HCT116 (cell line): ENCODE measurements at regions not wholly inside any gene's neighbourhood (a gene's known extent, or its start where the extent isn't known, plus 50 kb on each side); places are given as distances from the start of the nearest gene placed in this dataset.

ENCODE experiments used
- ATAC-seq: fragments of 200-7000 bp; cut with Tn5 transposase; 2 replicates; pipeline ENCODE4 v1.9.1; 2020; ENCODE audit warnings: mild to moderate bottlenecking, moderate library complexity
- BruUV-seq: library from RNA; stranded (reverse); fragments of 400-500 nt; replicated peaks from 2 replicates; lab custom pipeline; 2021; lab: Mats Ljungman, UMichigan
- CTCF ChIA-PET: fragments of 300-600 bp; sonication (Branson Sonifier 250); formaldehyde crosslinking; loops from one replicate; lab custom pipeline; 2021; ENCODE audit warnings: antibody characterized with exemption; lab: Charles Lee
- POLR2A ChIA-PET: fragments of 300-600, 350-600 bp; sonication (Branson Sonifier 250); formaldehyde crosslinking; loops from one replicate; lab custom pipeline; 2021; ENCODE audit warnings: antibody characterized with exemption; lab: Charles Lee
- RAD21 ChIA-PET, 2 experiments: fragments of 300-600 bp; sonication (Branson Sonifier 250); formaldehyde crosslinking; loops; one replicate each; lab custom pipeline; 2023; ENCODE audit warnings: low total read pairs in 2 of 2; ENCODE audit not compliant: uncharacterized antibody in 2 of 2, unreplicated experiment in 2 of 2, low non-redundant PET in 1 of 2; lab: Charles Lee
- DNase-seq: peaks from one replicate; pipeline ENCODE4 v3.0.0-alpha.2; 2010; ENCODE audit warnings: low read depth, low spot score
- H2AFZ ChIP-seq: fragments of 200-600 bp; shearing (Covaris generic), sonication (generic); 2 replicates; pipeline ENCODE4 v1.6.1; 2017; ENCODE audit warnings: low read depth, mixed run types, mixed read lengths, antibody characterized with exemption, low read length; ENCODE audit not compliant: poor library complexity, severe bottlenecking
- H3K27ac ChIP-seq: 2 replicates; pipeline ENCODE4 v1.5.1; 2012; ENCODE audit warnings: low read depth, low read length
- H3K27me3 ChIP-seq: fragments of 200-600 bp; sonication (generic); 2 replicates; pipeline ENCODE4 v1.6.1; 2016; ENCODE audit warnings: mixed run types, low read length, mixed read lengths; ENCODE audit not compliant: insufficient read depth
- H3K36me3 ChIP-seq, 2 experiments: fragments of 200-500 bp in 1 of 2; fragments of 200-600 bp in 1 of 2; sonication (Bioruptor generic) in 1 of 2; sonication (generic) in 1 of 2; 2 replicates each; pipeline versions ENCODE4 v1.5.1 to v1.6.1; 2014 to 2016; ENCODE audit warnings: low read length in 2 of 2, inconsistent platforms in 1 of 2, mixed read lengths in 1 of 2, mixed run types in 1 of 2; ENCODE audit not compliant: insufficient read depth in 2 of 2, control insufficient read depth in 1 of 2
- H3K4me1 ChIP-seq, 2 experiments: fragments of 200-600 bp in 1 of 2; sonication (generic) in 1 of 2; 2 replicates each; pipeline versions ENCODE4 v1.5.1 to v1.6.1; 2012 to 2017; ENCODE audit warnings: low read length in 2 of 2, inconsistent platforms in 1 of 2, mild to moderate bottlenecking in 1 of 2, mixed read lengths in 1 of 2, mixed run types in 1 of 2, moderate library complexity in 1 of 2; ENCODE audit not compliant: insufficient read depth in 2 of 2, control insufficient read depth in 1 of 2
- H3K4me2 ChIP-seq: fragments of 200-600 bp; sonication (generic); 2 replicates; pipeline ENCODE4 v1.6.1; 2017; ENCODE audit warnings: mixed run types, low read length, mixed read lengths
- H3K4me3 ChIP-seq, 2 experiments: fragments of 200-600 bp in 1 of 2; sonication (generic) in 1 of 2; replicated peaks in 1 of 2; 2 replicates each; pipeline ENCODE4 v1.5.1; 2011 to 2016; ENCODE audit warnings: low read length in 2 of 2, control low read depth in 1 of 2, low read depth in 1 of 2, mild to moderate bottlenecking in 1 of 2, mixed read lengths in 1 of 2, mixed run types in 1 of 2
- H3K79me2 ChIP-seq: fragments of 200-600 bp; sonication (generic); 2 replicates; pipeline ENCODE4 v1.6.1; 2017; ENCODE audit warnings: mild to moderate bottlenecking, mixed run types, low read length, moderate library complexity, mixed read lengths; ENCODE audit not compliant: insufficient read depth
- H3K9ac ChIP-seq: fragments of 200-600 bp; sonication (generic); 2 replicates; pipeline ENCODE4 v1.6.1; 2016; ENCODE audit warnings: low read length, mixed read lengths
- H3K9me2 ChIP-seq: fragments of 200-600 bp; sonication (generic), shearing (Covaris generic); 2 replicates; pipeline ENCODE4 v1.6.1; 2017; ENCODE audit warnings: mixed run types, mild to moderate bottlenecking, moderate library complexity; ENCODE audit not compliant: insufficient read depth
- H3K9me3 ChIP-seq, 2 experiments: fragments of 200-500 bp in 1 of 2; fragments of 200-600 bp in 1 of 2; sonication (Bioruptor generic) in 1 of 2; sonication (generic) in 1 of 2; 2 replicates each; pipeline ENCODE4 v1.6.1; 2014 to 2017; ENCODE audit warnings: low read length in 2 of 2, mixed read lengths in 2 of 2, inconsistent platforms in 1 of 2, low read depth in 1 of 2, mild to moderate bottlenecking in 1 of 2, mixed run types in 1 of 2, moderate library complexity in 1 of 2; ENCODE audit not compliant: control insufficient read depth in 1 of 2, insufficient read depth in 1 of 2
- H4K20me1 ChIP-seq: fragments of 200-600 bp; sonication (generic), shearing (Covaris generic); 2 replicates; pipeline ENCODE4 v1.6.1; 2017; ENCODE audit warnings: mixed run types, mild to moderate bottlenecking, moderate library complexity; ENCODE audit not compliant: insufficient read depth
- ATF3 ChIP-seq: IDR thresholded peaks from 2 replicates; pipeline ENCODE4 v1.6.1; 2012
- CBX3 ChIP-seq: IDR thresholded peaks from 2 replicates; pipeline ENCODE4 v1.6.1; 2012; ENCODE audit warnings: low read depth
- EGR1 ChIP-seq: IDR thresholded peaks from 2 replicates; pipeline ENCODE4 v1.6.1; 2012; ENCODE audit warnings: low read depth
- MAX ChIP-seq: IDR thresholded peaks from 2 replicates; pipeline ENCODE4 v1.6.1; 2012
- RAD21 ChIP-seq: IDR thresholded peaks from 2 replicates; pipeline ENCODE4 v1.6.1; 2012; ENCODE audit warnings: low read depth, mild to moderate bottlenecking
- SIN3A ChIP-seq: IDR thresholded peaks from 2 replicates; pipeline ENCODE4 v1.6.1; 2012; ENCODE audit warnings: low read depth
- TCF7L2 ChIP-seq: IDR thresholded peaks from 2 replicates; pipeline ENCODE4 v1.7.0; 2011; ENCODE audit warnings: borderline replicate concordance, inconsistent platforms; ENCODE audit not compliant: insufficient read depth, insufficient read length; ENCODE audit errors: extremely low read depth
- ZBTB33 ChIP-seq: IDR thresholded peaks from 2 replicates; pipeline ENCODE4 v1.6.1; 2011; ENCODE audit warnings: mild to moderate bottlenecking, low read length, moderate library complexity; ENCODE audit not compliant: insufficient replicate concordance; ENCODE audit errors: extremely low read depth
- ZNF274 ChIP-seq: fragments of 200-500 bp; sonication (Bioruptor generic); IDR thresholded peaks from 2 replicates; pipeline ENCODE4 v1.6.1; 2014; ENCODE audit warnings: mild to moderate bottlenecking, low read depth, low read length, inconsistent platforms
- intact Hi-C: fragments of 100-400 bp; cut with micrococcal nuclease; formaldehyde crosslinking; loops from 2 replicates; pipeline ENCODE4 v1.10.0; 2022

GRCh38 chr15:97597801-97598200 lies 362.7 kb upstream of the ARRDC4 start:
- no peaks in the 10 kb centered on the region for H3K27me3 ChIP-seq
- no peak overlapping the region for H3K4me2 ChIP-seq
- RAD21 ChIA-PET: no interaction called here
- no peaks in the 10 kb centered on the region for H3K9me2 ChIP-seq
- no TSS peak for BruUV-seq
- H3K9ac ChIP-seq: no peak overlapping the region
- CTCF ChIA-PET: no interaction called here
- DNase-seq: no peak
- TF ChIP-seq CBX3 (no peak), SIN3A (no peak), ZBTB33 (no peak), ATF3 (no peak), RAD21 (no peak), MAX (no peak), EGR1 (no peak), ZNF274 (no peak)
- TF ChIP-seq, all 23 proteins: peak for 0
- ATAC-seq: no peak
- H4K20me1 ChIP-seq: no peaks in the 10 kb centered on the region
- H3K9me3 ChIP-seq: peaks cover 0 to 7% of the 10 kb centered on the region in 2 experiments; a peak in 2 of 4 replicates
- no peak overlapping the region for H3K27ac ChIP-seq
- H3K4me3 ChIP-seq: no peak overlapping the region
- no peaks in the 10 kb centered on the region for H3K79me2 ChIP-seq
- POLR2A ChIA-PET: no interaction called here
- H3K4me1 ChIP-seq: no peaks in the 10 kb centered on the region
- no peak overlapping the region for H2AFZ ChIP-seq
- intact Hi-C loops: no loop called here
- H3K36me3 ChIP-seq: no peaks in the 10 kb centered on the region

- no peak overlapping the region for H3K4me3 ChIP-seq
- H3K36me3 ChIP-seq: no peaks in the 10 kb centered on the region
- ChIA-PET RAD21 (no interaction called here), POLR2A (no interaction called here), CTCF (no interaction called here)
- H3K79me2 ChIP-seq: no peaks in the 10 kb centered on the region
- no peaks in the 10 kb centered on the region for H3K27me3 ChIP-seq
- no peak overlapping the region for H3K27ac ChIP-seq
- no peak overlapping the region for H3K9ac ChIP-seq
- no peak overlapping the region for H2AFZ ChIP-seq
- ATAC-seq (no peak), DNase-seq (peak; percentile 0)
- no peaks in the 10 kb centered on the region for H3K9me2 ChIP-seq
- no peaks in the 10 kb centered on the region for H3K4me1 ChIP-seq
- intact Hi-C loops: no loop called here
- no peak overlapping the region for H3K4me2 ChIP-seq
- no TSS peak for BruUV-seq
- H3K9me3 ChIP-seq: peaks cover 0 to 7% of the 10 kb centered on the region in 2 experiments; a peak in 1 of 4 replicates
- H4K20me1 ChIP-seq: no peaks in the 10 kb centered on the region
- TF ChIP-seq CBX3 (no peak), TCF7L2 (peak; percentile 65)
These were observed 362.1 kb upstream of the ARRDC4 start for GRCh38 chr15:97598353-97598798.
